H9 (cell line): ENCODE measurements at regions not wholly inside any gene's neighbourhood (a gene's known extent, or its start where the extent isn't known, plus 50 kb on each side); places are given as distances from the start of the nearest gene placed in this dataset.

Source experiments
- DNase-seq: peaks from one replicate; pipeline ENCODE4 v3.0.0-alpha.2; 2017
- H2AFZ ChIP-seq: one replicate; pipeline ENCODE4 v1.6.1; 2013; ENCODE audit warnings: mild to moderate bottlenecking, low read length, control low read depth, moderate library complexity
- H2AK5ac ChIP-seq: 2 replicates; pipeline ENCODE4 v1.6.1; 2013; ENCODE audit warnings: low read length, control low read depth, mixed read lengths; ENCODE audit not compliant: insufficient read length
- H2BK120ac ChIP-seq: one replicate; pipeline ENCODE4 v1.6.1; 2013; ENCODE audit warnings: low read depth, mild to moderate bottlenecking, low read length, control low read depth, inconsistent platforms; ENCODE audit not compliant: poor library complexity, severe bottlenecking
- H2BK12ac ChIP-seq: 2 replicates; pipeline ENCODE4 v1.6.1; 2013; ENCODE audit warnings: low read length, control low read depth, mixed read lengths, low read depth; ENCODE audit not compliant: insufficient read length
- H2BK15ac ChIP-seq: 2 replicates; pipeline ENCODE4 v1.6.1; 2013; ENCODE audit warnings: low read depth, low read length, control low read depth
- H2BK20ac ChIP-seq: one replicate; pipeline ENCODE4 v1.6.1; 2013; ENCODE audit warnings: low read depth, mild to moderate bottlenecking, low read length, control low read depth, inconsistent platforms; ENCODE audit not compliant: poor library complexity, severe bottlenecking
- H2BK5ac ChIP-seq: 2 replicates; pipeline ENCODE4 v1.6.1; 2013; ENCODE audit warnings: low read length, control low read depth, mixed read lengths; ENCODE audit not compliant: insufficient read length
- H3K14ac ChIP-seq: 2 replicates; pipeline ENCODE4 v1.6.1; 2013; ENCODE audit warnings: low read length, control low read depth; ENCODE audit not compliant: insufficient read depth
- H3K18ac ChIP-seq: 2 replicates; pipeline ENCODE4 v1.6.1; 2013; ENCODE audit warnings: low read depth, mild to moderate bottlenecking, mixed read lengths, low read length, control low read depth; ENCODE audit not compliant: insufficient read length
- H3K23ac ChIP-seq: 2 replicates; pipeline ENCODE4 v1.6.1; 2013; ENCODE audit warnings: low read length, control low read depth, mixed read lengths, low read depth; ENCODE audit not compliant: insufficient read length
- H3K23me2 ChIP-seq: 2 replicates; pipeline ENCODE4 v1.6.1; 2013; ENCODE audit warnings: low read depth, mild to moderate bottlenecking, mixed read lengths, low read length, control low read depth; ENCODE audit not compliant: insufficient read length, poor library complexity, severe bottlenecking
- H3K27ac ChIP-seq: 2 replicates; pipeline ENCODE4 v1.5.1; 2013; ENCODE audit warnings: low read length, control low read depth, mixed read lengths, low read depth; ENCODE audit not compliant: insufficient read length
- H3K27me3 ChIP-seq: 2 replicates; pipeline ENCODE4 v1.6.1; 2013; ENCODE audit warnings: low read length, control low read depth, inconsistent platforms; ENCODE audit not compliant: insufficient read depth
- H3K4ac ChIP-seq: 2 replicates; pipeline ENCODE4 v1.6.1; 2013; ENCODE audit warnings: low read depth, mild to moderate bottlenecking, control low read depth, inconsistent platforms, low read length, moderate library complexity
- H3K4me1 ChIP-seq: 2 replicates; pipeline ENCODE4 v1.6.1; 2013; ENCODE audit warnings: low read length, control low read depth, inconsistent platforms; ENCODE audit not compliant: insufficient read depth
- H3K4me2 ChIP-seq: 2 replicates; pipeline ENCODE4 v1.6.1; 2013; ENCODE audit warnings: low read length, control low read depth, mixed read lengths; ENCODE audit not compliant: insufficient read length, insufficient read depth
- H3K56ac ChIP-seq: 2 replicates; pipeline ENCODE4 v1.6.1; 2013; ENCODE audit warnings: low read depth, mild to moderate bottlenecking, mixed read lengths, low read length, control low read depth; ENCODE audit not compliant: insufficient read length
- H3K79me1 ChIP-seq: 2 replicates; pipeline ENCODE4 v1.6.1; 2013; ENCODE audit warnings: low read depth, mild to moderate bottlenecking, moderate library complexity, low read length, control low read depth, inconsistent platforms; ENCODE audit not compliant: insufficient read depth, poor library complexity, severe bottlenecking
- H3K79me2 ChIP-seq: 2 replicates; pipeline ENCODE4 v1.6.1; 2013; ENCODE audit warnings: low read length, control low read depth, inconsistent platforms; ENCODE audit not compliant: insufficient read depth
- H3K9ac ChIP-seq: 2 replicates; pipeline ENCODE4 v1.6.1; 2013; ENCODE audit warnings: low read length, control low read depth, mixed read lengths; ENCODE audit not compliant: insufficient read length; ENCODE audit errors: extremely low read depth
- H3K9me3 ChIP-seq: one replicate; pipeline ENCODE4 v1.6.1; 2013; ENCODE audit warnings: low read depth, low read length, inconsistent platforms; ENCODE audit not compliant: control insufficient read depth
- H3T11ph ChIP-seq: one replicate; pipeline ENCODE4 v1.6.1; 2013; ENCODE audit warnings: mild to moderate bottlenecking, low read length, control low read depth, inconsistent platforms
- H4K20me1 ChIP-seq: one replicate; pipeline ENCODE4 v1.6.1; 2013; ENCODE audit not compliant: control insufficient read depth, insufficient read length, insufficient read depth
- H4K5ac ChIP-seq: 2 replicates; pipeline ENCODE4 v1.6.1; 2013; ENCODE audit warnings: low read depth, mild to moderate bottlenecking, mixed read lengths, low read length, control low read depth; ENCODE audit not compliant: insufficient read length
- H4K8ac ChIP-seq: replicated peaks from 2 replicates; pipeline ENCODE4 v1.6.1; 2013; ENCODE audit warnings: low read length, control low read depth, mixed read lengths, low read depth; ENCODE audit not compliant: insufficient read length
- H4K91ac ChIP-seq: 2 replicates; pipeline ENCODE4 v1.6.1; 2013; ENCODE audit warnings: low read depth, mild to moderate bottlenecking, moderate library complexity, mixed read lengths, low read length, control low read depth; ENCODE audit not compliant: insufficient read length
- H3K27ac Mint-ChIP-seq, 3 experiments: 2 replicates in 2 of 3; 3 replicates in 1 of 3; pipeline ENCODE4 v1.8.0; 2020 to 2021; ENCODE audit warnings: mixed read lengths in 3 of 3, mild to moderate bottlenecking in 1 of 3, moderate library complexity in 1 of 3
- H3K27me3 Mint-ChIP-seq: 2 replicates; pipeline ENCODE4 v1.8.0; 2021; ENCODE audit warnings: low read depth, mild to moderate bottlenecking, moderate library complexity, mixed read lengths
- H3K36me3 Mint-ChIP-seq, 3 experiments: 2 replicates in 2 of 3; 3 replicates in 1 of 3; pipeline ENCODE4 v1.8.0; 2020 to 2021; ENCODE audit warnings: low read depth in 3 of 3, mixed read lengths in 3 of 3; ENCODE audit not compliant: insufficient read depth in 1 of 3
- H3K4me1 Mint-ChIP-seq, 2 experiments: 2 replicates each; pipeline ENCODE4 v1.8.0; 2020; ENCODE audit warnings: mixed read lengths in 2 of 2
- H3K4me3 Mint-ChIP-seq, 2 experiments: 2 replicates in 1 of 2; 3 replicates in 1 of 2; pipeline ENCODE4 v1.8.0; 2020 to 2021; ENCODE audit warnings: mild to moderate bottlenecking in 2 of 2, mixed read lengths in 2 of 2, moderate library complexity in 1 of 2
- H3K9me3 Mint-ChIP-seq, 2 experiments: 2 replicates in 1 of 2; 3 replicates in 1 of 2; pipeline ENCODE4 v1.8.0; 2020; ENCODE audit warnings: mild to moderate bottlenecking in 2 of 2, mixed read lengths in 2 of 2, moderate library complexity in 1 of 2
- WGBS: extraction: QIAGEN DNeasy Blood & Tissue Kit; methylation state at CpG from one replicate; pipeline ENCODE4 v1.1.7; 2013; ENCODE audit warnings: missing lambda C conversion rate, low lambda C conversion rate, mixed read lengths; ENCODE audit not compliant: insufficient read length; ENCODE audit errors: extremely low coverage; 5-methylcytosine and 5-hydroxymethylcytosine counted together
- TF ChIP-seq, protein P1 (sequence below): fragments of 200-600 bp; sonication (generic); conservative IDR thresholded peaks from 3 replicates; pipeline ENCODE4 v1.8.0; 2021; ENCODE audit warnings: antibody characterized with exemption, mild to moderate bottlenecking

DNA sequence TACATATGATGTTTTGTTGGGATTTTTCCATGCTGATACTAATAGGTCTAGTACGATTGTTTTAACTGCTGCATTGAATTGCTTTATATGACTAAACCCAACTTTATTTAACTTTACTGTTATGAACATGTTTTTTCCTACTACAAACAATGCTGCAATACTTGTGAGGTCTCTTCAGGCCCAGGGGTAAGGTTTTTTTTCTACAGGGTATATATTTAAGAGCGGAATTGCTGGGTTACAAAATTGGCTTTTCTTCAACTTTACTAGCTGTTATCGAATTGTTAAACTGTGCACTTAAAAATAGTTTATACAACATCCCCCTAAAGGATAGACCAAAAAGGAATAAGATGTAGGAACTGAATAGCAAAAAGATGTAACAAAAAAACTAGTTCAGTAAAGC lies 78.5 kb upstream of the TMEM178A start:
- no peak overlapping the region for H2BK5ac ChIP-seq
- Mint-ChIP-seq H3K4me3 (no peak overlapping the region), H3K9me3 (peaks cover 24 to 26% of the 10 kb centered on the region in 2 experiments), H3K27me3 (no peaks in the 10 kb centered on the region), H3K36me3 (peaks cover 12 to 26% (median 23%) of the 10 kb centered on the region in 3 experiments), H3K27ac (no peak overlapping the region), H3K4me1 (no peaks in the 10 kb centered on the region)
- WGBS, result no CpG with 5 or more reads among the region's 3 CpGs
- H3K9me3 ChIP-seq, result no peaks in the 10 kb centered on the region
- TF ChIP-seq, protein P1, sequence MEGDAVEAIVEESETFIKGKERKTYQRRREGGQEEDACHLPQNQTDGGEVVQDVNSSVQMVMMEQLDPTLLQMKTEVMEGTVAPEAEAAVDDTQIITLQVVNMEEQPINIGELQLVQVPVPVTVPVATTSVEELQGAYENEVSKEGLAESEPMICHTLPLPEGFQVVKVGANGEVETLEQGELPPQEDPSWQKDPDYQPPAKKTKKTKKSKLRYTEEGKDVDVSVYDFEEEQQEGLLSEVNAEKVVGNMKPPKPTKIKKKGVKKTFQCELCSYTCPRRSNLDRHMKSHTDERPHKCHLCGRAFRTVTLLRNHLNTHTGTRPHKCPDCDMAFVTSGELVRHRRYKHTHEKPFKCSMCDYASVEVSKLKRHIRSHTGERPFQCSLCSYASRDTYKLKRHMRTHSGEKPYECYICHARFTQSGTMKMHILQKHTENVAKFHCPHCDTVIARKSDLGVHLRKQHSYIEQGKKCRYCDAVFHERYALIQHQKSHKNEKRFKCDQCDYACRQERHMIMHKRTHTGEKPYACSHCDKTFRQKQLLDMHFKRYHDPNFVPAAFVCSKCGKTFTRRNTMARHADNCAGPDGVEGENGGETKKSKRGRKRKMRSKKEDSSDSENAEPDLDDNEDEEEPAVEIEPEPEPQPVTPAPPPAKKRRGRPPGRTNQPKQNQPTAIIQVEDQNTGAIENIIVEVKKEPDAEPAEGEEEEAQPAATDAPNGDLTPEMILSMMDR, result no peak
- no peaks in the 10 kb centered on the region for H3K4me1 ChIP-seq
- DNase-seq, result no peak
- no peaks in the 10 kb centered on the region for H3K79me2 ChIP-seq
- no peak overlapping the region for H2AK5ac ChIP-seq
- H3K79me1 ChIP-seq, result no peaks in the 10 kb centered on the region
- H4K20me1 ChIP-seq, result no peaks in the 10 kb centered on the region
- H3K4me2 ChIP-seq, result no peak overlapping the region
- no peak overlapping the region for H2AFZ ChIP-seq
- no peak overlapping the region for H4K91ac ChIP-seq
- no peak overlapping the region for H2BK20ac ChIP-seq
- no peaks in the 10 kb centered on the region for H3K23me2 ChIP-seq
- H3K14ac ChIP-seq, result no peak overlapping the region
- H3K4ac ChIP-seq, result no peak overlapping the region
- no peak overlapping the region for H2BK15ac ChIP-seq
- no peak overlapping the region for H4K5ac ChIP-seq
- no peak overlapping the region for H4K8ac ChIP-seq
- H2BK12ac ChIP-seq, result no peak overlapping the region
- no peaks in the 10 kb centered on the region for H3K27me3 ChIP-seq
- no peak overlapping the region for H3K9ac ChIP-seq
- H3K18ac ChIP-seq, result no peak overlapping the region
- no peak overlapping the region for H3K56ac ChIP-seq
- no peak overlapping the region for H3K27ac ChIP-seq
- no peak overlapping the region for H3K23ac ChIP-seq
- no peak overlapping the region for H3T11ph ChIP-seq
- no peak overlapping the region for H2BK120ac ChIP-seq
